Endothelial cell of umbilical vein (primary cell): ENCODE measurements at regions not wholly inside any gene's neighbourhood (a gene's known extent, or its start where the extent isn't known, plus 50 kb on each side); places are given as distances from the start of the nearest gene placed in this dataset.

Source experiments
- FOS ChIP-seq: IDR thresholded peaks from 2 replicates; pipeline ENCODE4 v1.6.1; 2011; ENCODE audit warnings: mild to moderate bottlenecking, low read length, moderate library complexity, borderline replicate concordance; ENCODE audit not compliant: insufficient read depth
- GATA2 ChIP-seq: IDR thresholded peaks from 2 replicates; pipeline ENCODE4 v1.7.0; 2011; ENCODE audit warnings: low read depth, mild to moderate bottlenecking, moderate library complexity, mixed read lengths, low read length; ENCODE audit not compliant: insufficient read length, insufficient read depth
- MYC ChIP-seq: IDR thresholded peaks from one replicate; pipeline ENCODE4 v1.6.1; 2011; ENCODE audit warnings: mild to moderate bottlenecking, low read depth, low read length
- POLR2A ChIP-seq: IDR thresholded peaks from 2 replicates; pipeline ENCODE4 v1.6.1; 2012; ENCODE audit warnings: low read depth, mild to moderate bottlenecking, control low read depth, low read length
- POLR2AphosphoS5 ChIP-seq: IDR thresholded peaks from 2 replicates; pipeline ENCODE4 v1.6.1; 2012; ENCODE audit warnings: low read depth, mild to moderate bottlenecking, control low read depth, low read length, moderate library complexity; ENCODE audit not compliant: insufficient read depth
- TF ChIP-seq, protein P1 (sequence below), 2 donors: IDR thresholded peaks; 1 replicate in 1 of 2; 2 replicates in 1 of 2; pipeline ENCODE4 v1.5.1; 2011; ENCODE audit warnings: low read length in 2 of 2, mild to moderate bottlenecking in 2 of 2, moderate library complexity in 2 of 2, control low read depth in 1 of 2, inconsistent platforms in 1 of 2, low read depth in 1 of 2; ENCODE audit not compliant: insufficient read depth in 1 of 2; ENCODE audit errors: extremely low read depth in 1 of 2

DNA sequence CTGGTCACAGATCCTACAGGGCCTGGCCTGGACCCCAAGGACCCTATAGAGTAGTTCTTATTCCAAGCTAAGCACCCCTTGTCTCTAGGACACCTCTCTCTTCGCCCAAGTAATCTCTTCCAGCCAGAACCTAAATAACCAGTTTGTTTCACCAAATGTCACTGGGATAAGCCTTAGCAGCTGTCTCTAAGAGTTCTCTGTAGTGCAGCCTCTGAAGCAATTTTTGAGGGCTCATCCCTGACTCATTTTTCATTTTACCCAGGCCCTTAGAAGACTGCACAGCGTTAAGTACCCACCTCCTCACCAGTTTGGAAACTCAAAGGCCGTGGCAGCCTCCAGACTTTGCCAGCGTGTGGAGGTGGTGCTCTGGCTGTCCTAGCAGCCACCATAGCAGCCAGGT lies 290.1 kb upstream of the SIX2 start:
- no peak for TF ChIP-seq POLR2A
- no peak for TF ChIP-seq MYC
- TF ChIP-seq FOS, result no peak
- TF ChIP-seq, protein P1, sequence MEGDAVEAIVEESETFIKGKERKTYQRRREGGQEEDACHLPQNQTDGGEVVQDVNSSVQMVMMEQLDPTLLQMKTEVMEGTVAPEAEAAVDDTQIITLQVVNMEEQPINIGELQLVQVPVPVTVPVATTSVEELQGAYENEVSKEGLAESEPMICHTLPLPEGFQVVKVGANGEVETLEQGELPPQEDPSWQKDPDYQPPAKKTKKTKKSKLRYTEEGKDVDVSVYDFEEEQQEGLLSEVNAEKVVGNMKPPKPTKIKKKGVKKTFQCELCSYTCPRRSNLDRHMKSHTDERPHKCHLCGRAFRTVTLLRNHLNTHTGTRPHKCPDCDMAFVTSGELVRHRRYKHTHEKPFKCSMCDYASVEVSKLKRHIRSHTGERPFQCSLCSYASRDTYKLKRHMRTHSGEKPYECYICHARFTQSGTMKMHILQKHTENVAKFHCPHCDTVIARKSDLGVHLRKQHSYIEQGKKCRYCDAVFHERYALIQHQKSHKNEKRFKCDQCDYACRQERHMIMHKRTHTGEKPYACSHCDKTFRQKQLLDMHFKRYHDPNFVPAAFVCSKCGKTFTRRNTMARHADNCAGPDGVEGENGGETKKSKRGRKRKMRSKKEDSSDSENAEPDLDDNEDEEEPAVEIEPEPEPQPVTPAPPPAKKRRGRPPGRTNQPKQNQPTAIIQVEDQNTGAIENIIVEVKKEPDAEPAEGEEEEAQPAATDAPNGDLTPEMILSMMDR (IDR thresholded peaks at IDR 0.05; ENCODE audit: extremely low read depth in 1 of 2, insufficient read depth in 1 of 2, low read depth in 1 of 2, low read length in 2 of 2), result no peak
- TF ChIP-seq POLR2AphosphoS5, result no peak
- TF ChIP-seq GATA2, result no peak
